Nephron progenitor cell (in vitro differentiated cells): ENCODE measurements at regions not wholly inside any gene's neighbourhood (a gene's known extent, or its start where the extent isn't known, plus 50 kb on each side); places are given as distances from the start of the nearest gene placed in this dataset.

Source experiments
- DNase-seq: peaks from one replicate; pipeline ENCODE4 v3.0.0; 2021
- H3K27ac Mint-ChIP-seq: 2 replicates; pipeline ENCODE4 v1.8.0; 2021; ENCODE audit warnings: mild to moderate bottlenecking, moderate library complexity, mixed read lengths
- H3K27me3 Mint-ChIP-seq: 2 replicates; pipeline ENCODE4 v1.8.0; 2021; ENCODE audit warnings: mild to moderate bottlenecking, low read depth, mixed read lengths; ENCODE audit not compliant: poor library complexity
- H3K36me3 Mint-ChIP-seq: 2 replicates; pipeline ENCODE4 v1.8.0; 2021; ENCODE audit warnings: low read depth, mixed read lengths
- H3K4me1 Mint-ChIP-seq: 2 replicates; pipeline ENCODE4 v1.8.0; 2021; ENCODE audit warnings: mixed read lengths
- H3K4me3 Mint-ChIP-seq: 2 replicates; pipeline ENCODE4 v1.8.0; 2021; ENCODE audit warnings: mild to moderate bottlenecking, moderate library complexity, mixed read lengths
- H3K9me3 Mint-ChIP-seq: 2 replicates; pipeline ENCODE4 v1.8.0; 2021; ENCODE audit warnings: mild to moderate bottlenecking, moderate library complexity, mixed read lengths
- CTCF ChIP-seq: fragments of 200-600 bp; sonication (generic); IDR thresholded peaks from 2 replicates; pipeline ENCODE4 v1.5.0; 2021; ENCODE audit warnings: antibody characterized with exemption

GRCh38 chr9:38164659-38165221, 95.7 kb upstream of the SHB start:
- Mint-ChIP-seq H3K4me1 (no peaks in the 10 kb centered on the region), H3K27ac (no peak overlapping the region), H3K4me3 (no peak overlapping the region), H3K9me3 (peaks cover 2% of the 10 kb centered on the region), H3K27me3 (peaks cover 10% of the 10 kb centered on the region), H3K36me3 (peaks cover 1% of the 10 kb centered on the region)
- no peak for DNase-seq
- no peak for TF ChIP-seq CTCF

GRCh38 chr9:38163518-38163917, 94.5 kb upstream of the SHB start:
- Mint-ChIP-seq H3K27ac (no peak overlapping the region), H3K4me1 (no peaks in the 10 kb centered on the region), H3K9me3 (no peaks in the 10 kb centered on the region), H3K4me3 (no peak overlapping the region), H3K36me3 (no peaks in the 10 kb centered on the region), H3K27me3 (peaks cover 12% of the 10 kb centered on the region)
- DNase-seq, result no peak
- no peak for TF ChIP-seq CTCF

GRCh38 chr9:38162332-38163211, 93.5 kb upstream of the SHB start:
- H3K27ac Mint-ChIP-seq, result no peak overlapping the region
- no peaks in the 10 kb centered on the region for H3K36me3 Mint-ChIP-seq
- DNase-seq, result no peak
- H3K4me3 Mint-ChIP-seq, result no peak overlapping the region
- H3K4me1 Mint-ChIP-seq, result no peaks in the 10 kb centered on the region
- H3K27me3 Mint-ChIP-seq, result peaks cover 13% of the 10 kb centered on the region
- TF ChIP-seq CTCF, result no peak
- H3K9me3 Mint-ChIP-seq, result no peaks in the 10 kb centered on the region

GRCh38 chr9:38160613-38161215, 91.7 kb upstream of the SHB start:
- H3K27me3 Mint-ChIP-seq, result peaks cover 13% of the 10 kb centered on the region
- TF ChIP-seq CTCF, result peak; percentile 92
- H3K27ac Mint-ChIP-seq, result no peak overlapping the region
- H3K36me3 Mint-ChIP-seq, result no peaks in the 10 kb centered on the region
- H3K4me1 Mint-ChIP-seq, result no peaks in the 10 kb centered on the region
- H3K4me3 Mint-ChIP-seq, result no peak overlapping the region
- no peaks in the 10 kb centered on the region for H3K9me3 Mint-ChIP-seq
- peak; percentile 81 for DNase-seq

GRCh38 chr9:38159599-38159998, 90.6 kb upstream of the SHB start:
- Mint-ChIP-seq H3K36me3 (no peaks in the 10 kb centered on the region), H3K27me3 (peaks cover 11% of the 10 kb centered on the region), H3K27ac (no peak overlapping the region), H3K4me1 (peaks cover 5% of the 10 kb centered on the region), H3K9me3 (no peaks in the 10 kb centered on the region), H3K4me3 (no peak overlapping the region)
- TF ChIP-seq CTCF, result no peak
- DNase-seq, result no peak
